Neutrophil (primary cell): ENCODE measurements at regions not wholly inside any gene's neighbourhood (a gene's known extent, or its start where the extent isn't known, plus 50 kb on each side); places are given as distances from the start of the nearest gene placed in this dataset.

Source experiments
- H3K27ac ChIP-seq: fragments of 200-600 bp; sonication (generic); 2 replicates; pipeline ENCODE4 v1.5.1; 2016; ENCODE audit warnings: mild to moderate bottlenecking, moderate library complexity
- H3K27me3 ChIP-seq: fragments of 200-600 bp; sonication (generic); 2 replicates; pipeline ENCODE4 v1.6.0; 2016; ENCODE audit warnings: mild to moderate bottlenecking
- H3K36me3 ChIP-seq: fragments of 200-600 bp; sonication (generic); 2 replicates; pipeline ENCODE4 v1.5.1; 2017
- H3K4me1 ChIP-seq, 2 experiments: fragments of 200-600 bp in 1 of 2; sonication (generic) in 1 of 2; 1 replicate in 1 of 2; 2 replicates in 1 of 2; pipeline versions ENCODE4 v1.5.1 to v1.6.1; 2013 to 2016; ENCODE audit warnings: low read depth in 1 of 2, low read length in 1 of 2, mild to moderate bottlenecking in 1 of 2, moderate library complexity in 1 of 2; ENCODE audit not compliant: control insufficient read depth in 1 of 2, insufficient read depth in 1 of 2
- H3K4me3 ChIP-seq, 2 experiments: fragments of 200-600 bp in 1 of 2; sonication (generic) in 1 of 2; 1 replicate in 1 of 2; 2 replicates in 1 of 2; pipeline ENCODE4 v1.5.1; 2013 to 2016; ENCODE audit warnings: low read depth in 1 of 2, low read length in 1 of 2, mild to moderate bottlenecking in 1 of 2, moderate library complexity in 1 of 2
- H3K9me3 ChIP-seq: fragments of 200-600 bp; sonication (generic); 2 replicates; pipeline ENCODE4 v1.5.1; 2016
- TF ChIP-seq, protein P1 (sequence below): fragments of 200-600 bp; sonication (generic); IDR thresholded peaks from 2 replicates; pipeline ENCODE4 v1.5.1; 2016; ENCODE audit warnings: antibody characterized with exemption

DNA sequence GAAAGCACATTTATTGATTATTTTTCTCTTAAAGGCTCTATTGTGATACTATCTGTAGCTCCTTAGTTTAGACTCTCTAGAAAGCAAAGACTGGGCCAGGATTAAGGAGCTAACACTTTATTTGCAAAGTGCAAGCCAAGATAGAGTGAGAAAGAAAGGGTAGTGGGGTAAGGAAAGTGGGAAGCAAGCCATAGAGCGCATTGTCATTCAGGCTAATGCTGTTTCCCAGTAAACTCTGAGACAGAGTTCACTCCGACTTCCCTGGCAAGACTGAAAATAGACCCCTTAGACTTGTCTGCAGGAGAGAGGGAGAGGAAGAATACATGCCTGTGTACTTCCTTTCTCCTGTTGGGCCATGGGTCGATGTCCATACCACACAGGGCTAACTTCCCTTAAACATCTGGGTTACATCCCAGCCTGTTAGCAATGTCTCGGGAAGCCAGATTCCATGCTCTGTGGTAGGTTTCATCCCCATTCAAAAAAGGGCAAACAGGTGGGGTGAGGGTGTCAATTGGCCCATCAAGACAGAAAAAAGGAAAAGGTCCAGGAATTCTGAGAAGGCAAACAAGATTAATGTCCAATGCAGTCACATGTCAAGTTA, 875.8 kb upstream of the CELF2 start:
- Histone ChIP-seq H3K9me3 (no peaks in the 10 kb centered on the region), H3K36me3 (no peaks in the 10 kb centered on the region), H3K27ac (no peak overlapping the region), H3K27me3 (no peaks in the 10 kb centered on the region), H3K4me3 (no peak overlapping the region), H3K4me1 (no peaks in the 10 kb centered on the region)
- TF ChIP-seq, protein P1, sequence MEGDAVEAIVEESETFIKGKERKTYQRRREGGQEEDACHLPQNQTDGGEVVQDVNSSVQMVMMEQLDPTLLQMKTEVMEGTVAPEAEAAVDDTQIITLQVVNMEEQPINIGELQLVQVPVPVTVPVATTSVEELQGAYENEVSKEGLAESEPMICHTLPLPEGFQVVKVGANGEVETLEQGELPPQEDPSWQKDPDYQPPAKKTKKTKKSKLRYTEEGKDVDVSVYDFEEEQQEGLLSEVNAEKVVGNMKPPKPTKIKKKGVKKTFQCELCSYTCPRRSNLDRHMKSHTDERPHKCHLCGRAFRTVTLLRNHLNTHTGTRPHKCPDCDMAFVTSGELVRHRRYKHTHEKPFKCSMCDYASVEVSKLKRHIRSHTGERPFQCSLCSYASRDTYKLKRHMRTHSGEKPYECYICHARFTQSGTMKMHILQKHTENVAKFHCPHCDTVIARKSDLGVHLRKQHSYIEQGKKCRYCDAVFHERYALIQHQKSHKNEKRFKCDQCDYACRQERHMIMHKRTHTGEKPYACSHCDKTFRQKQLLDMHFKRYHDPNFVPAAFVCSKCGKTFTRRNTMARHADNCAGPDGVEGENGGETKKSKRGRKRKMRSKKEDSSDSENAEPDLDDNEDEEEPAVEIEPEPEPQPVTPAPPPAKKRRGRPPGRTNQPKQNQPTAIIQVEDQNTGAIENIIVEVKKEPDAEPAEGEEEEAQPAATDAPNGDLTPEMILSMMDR, result no peak

DNA sequence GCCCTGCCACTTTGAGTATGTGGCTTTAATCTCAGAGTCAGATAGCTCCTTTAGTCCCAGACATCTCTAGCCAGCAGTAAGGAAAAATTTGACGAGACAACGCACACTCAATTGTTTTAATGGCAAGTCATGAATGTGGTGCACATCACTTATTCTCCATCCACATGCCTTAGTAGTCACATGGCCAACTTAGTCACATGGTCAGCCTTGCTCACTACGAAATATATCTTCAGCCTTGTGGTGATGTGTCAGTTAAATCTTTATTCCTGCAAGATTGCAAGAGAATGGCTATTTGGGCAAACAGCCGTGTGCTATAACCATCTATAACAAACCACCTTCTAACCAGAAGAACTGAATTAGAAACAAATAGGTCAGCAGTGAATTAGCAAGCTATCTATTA, 871.1 kb upstream of the CELF2 start:
- H3K27ac ChIP-seq, result no peak overlapping the region
- no peaks in the 10 kb centered on the region for H3K36me3 ChIP-seq
- no peak overlapping the region for H3K4me3 ChIP-seq
- TF ChIP-seq, protein P1, result no peak
- H3K4me1 ChIP-seq, result no peaks in the 10 kb centered on the region
- no peaks in the 10 kb centered on the region for H3K27me3 ChIP-seq
- no peaks in the 10 kb centered on the region for H3K9me3 ChIP-seq

DNA sequence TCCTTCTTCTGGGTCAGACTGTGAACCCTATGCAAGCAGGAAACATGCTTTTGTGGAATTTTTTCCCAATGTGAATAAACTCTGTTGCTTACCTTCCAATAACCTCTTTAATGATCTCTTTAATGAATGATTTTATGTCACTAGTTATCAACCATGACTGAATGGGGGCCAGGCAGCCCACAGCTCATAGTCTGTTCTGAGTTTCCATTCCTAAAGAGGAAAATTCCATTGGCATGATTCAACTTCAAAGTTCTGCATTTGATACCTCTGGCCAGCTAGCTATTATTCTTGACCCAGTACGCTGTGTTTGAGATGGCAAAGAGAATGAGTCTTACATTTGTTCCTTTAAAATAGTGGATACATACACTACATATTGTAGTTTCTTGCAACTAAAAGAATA, 867.8 kb upstream of the CELF2 start:
- no peaks in the 10 kb centered on the region for H3K36me3 ChIP-seq
- no peak overlapping the region for H3K27ac ChIP-seq
- TF ChIP-seq, protein P1, result no peak
- no peaks in the 10 kb centered on the region for H3K9me3 ChIP-seq
- no peaks in the 10 kb centered on the region for H3K27me3 ChIP-seq
- H3K4me1 ChIP-seq, result no peaks in the 10 kb centered on the region
- no peak overlapping the region for H3K4me3 ChIP-seq

DNA sequence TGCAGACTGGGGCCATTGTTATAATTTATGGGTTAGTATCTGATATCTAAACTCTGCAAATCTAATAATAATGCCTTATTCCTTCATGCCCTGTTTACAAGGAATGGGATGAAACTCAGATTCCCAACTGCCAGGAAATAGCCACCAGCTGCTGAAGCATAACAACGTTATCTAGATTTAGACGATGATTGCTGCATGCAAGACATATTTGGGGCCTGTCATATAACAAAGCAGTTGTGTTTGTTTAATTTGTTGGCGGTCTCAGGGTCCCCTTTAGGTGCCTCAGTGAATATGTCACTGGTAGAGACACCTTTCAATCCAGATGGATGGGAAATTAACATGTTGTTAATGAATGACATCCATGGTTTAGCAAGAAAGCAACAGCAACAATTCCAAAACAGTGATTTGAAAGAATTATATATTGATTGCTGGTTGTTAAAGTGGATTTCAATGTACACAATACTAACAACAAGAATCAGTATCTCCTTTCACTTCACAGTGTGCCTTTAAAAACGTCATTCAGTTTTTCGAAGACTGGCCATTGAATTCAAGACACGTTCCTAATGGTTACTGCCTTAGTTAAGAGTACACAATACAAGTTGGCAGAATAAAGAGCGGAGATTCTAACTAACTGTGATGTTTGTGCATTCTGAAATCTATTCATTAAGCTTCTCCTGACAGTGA, 860.6 kb upstream of the CELF2 start:
- H3K4me3 ChIP-seq, result no peak overlapping the region
- no peaks in the 10 kb centered on the region for H3K27me3 ChIP-seq
- H3K27ac ChIP-seq, result no peak overlapping the region
- H3K4me1 ChIP-seq, result no peaks in the 10 kb centered on the region
- no peaks in the 10 kb centered on the region for H3K9me3 ChIP-seq
- no peaks in the 10 kb centered on the region for H3K36me3 ChIP-seq
- TF ChIP-seq, protein P1, result no peak

DNA sequence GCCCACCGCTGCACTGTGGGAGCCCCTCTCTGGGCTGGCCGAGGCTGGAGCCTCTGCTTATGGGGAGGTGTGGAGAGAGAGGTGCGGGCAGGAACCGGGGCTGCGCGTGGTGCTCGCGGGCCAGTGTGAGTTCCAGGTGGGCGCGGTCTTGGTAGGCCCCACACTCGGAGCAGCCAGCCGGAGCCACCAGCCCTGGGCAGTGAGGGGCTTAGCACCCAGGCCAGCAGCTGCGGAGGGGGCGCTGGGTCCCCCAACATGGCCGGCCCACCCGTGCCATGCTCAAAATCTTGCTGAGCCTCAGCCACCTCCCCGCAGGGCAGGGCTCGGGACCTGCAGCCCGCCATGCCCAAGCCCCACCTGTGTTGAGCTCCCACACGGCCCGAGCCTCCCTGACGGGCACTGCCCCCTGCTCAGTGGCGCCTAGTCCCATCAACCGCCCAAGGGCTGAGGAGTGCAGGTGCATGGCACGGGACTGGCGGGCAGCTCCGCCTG, 856.8 kb upstream of the CELF2 start:
- Histone ChIP-seq H3K9me3 (no peaks in the 10 kb centered on the region), H3K27ac (no peak overlapping the region), H3K27me3 (no peaks in the 10 kb centered on the region), H3K4me1 (no peaks in the 10 kb centered on the region), H3K36me3 (no peaks in the 10 kb centered on the region), H3K4me3 (no peak overlapping the region)
- TF ChIP-seq, protein P1, result no peak
